ENCODE measurements at regions not wholly inside any gene's neighbourhood (a gene's known extent, or its start where the extent isn't known, plus 50 kb on each side); places are given as distances from the start of the nearest gene placed in this dataset.
"Not testable (repeated sequence)": the region's sequence is repeated elsewhere in the genome, so short reads cannot be mapped to it uniquely, and the experiment has no call there.

GRCh38 chr7:94104301-94104700 lies 100.1 kb upstream of the BET1 start:
- DNase-seq (ENCODE audit: low read depth), result peak; percentile 42

GRCh38 chr7:94109556-94109955 lies 105.4 kb upstream of the BET1 start:
- no peak for DNase-seq (ENCODE audit: low read depth)

- no peak for DNase-seq (ENCODE audit: low read depth)
These were observed 106.9 kb upstream of the BET1 start for GRCh38 chr7:94111009-94111408.

GRCh38 chr7:94115316-94115715 lies 111.2 kb upstream of the BET1 start:
- no peak for DNase-seq (ENCODE audit: low read depth)

- no peak for DNase-seq (ENCODE audit: low read depth)
These were observed 119.0 kb upstream of the BET1 start for GRCh38 chr7:94123136-94123535.

- peak; percentile 61 for DNase-seq (ENCODE audit: low read depth)
These were observed 122.9 kb upstream of the BET1 start for GRCh38 chr7:94127026-94127425.

- no peak for DNase-seq (ENCODE audit: low read depth)
These were observed 123.9 kb upstream of the BET1 start for GRCh38 chr7:94128072-94128471.

GRCh38 chr7:94129443-94130140 lies 125.4 kb upstream of the BET1 start:
- DNase-seq (ENCODE audit: low read depth), result peak; percentile 87

- peak; percentile 11 for DNase-seq (ENCODE audit: low read depth)
These were observed 126.6 kb upstream of the BET1 start for GRCh38 chr7:94130716-94131115.

- DNase-seq (ENCODE audit: low read depth), result peak; percentile 21
These were observed 129.3 kb upstream of the BET1 start for GRCh38 chr7:94133460-94133859.

- DNase-seq (ENCODE audit: low read depth), result no peak
These were observed 131.0 kb upstream of the BET1 start for GRCh38 chr7:94135180-94135579.

- no peak for DNase-seq (ENCODE audit: low read depth)
These were observed 138.1 kb upstream of the BET1 start for GRCh38 chr7:94142281-94142680.

GRCh38 chr7:94145602-94146001 lies 141.4 kb upstream of the BET1 start:
- DNase-seq (ENCODE audit: low read depth), result peak; percentile 69

- DNase-seq (ENCODE audit: low read depth), result peak; percentile 82
These were observed 142.3 kb upstream of the BET1 start for GRCh38 chr7:94146408-94146807.

GRCh38 chr7:94149789-94150545 lies 145.8 kb upstream of the BET1 start:
- DNase-seq (ENCODE audit: low read depth), result no peak

GRCh38 chr7:94154182-94154581 lies 150.0 kb upstream of the BET1 start:
- no peak for DNase-seq (ENCODE audit: low read depth)

- DNase-seq (ENCODE audit: low read depth), result no peak
These were observed 150.7 kb upstream of the BET1 start for GRCh38 chr7:94154858-94155257.

- not testable (repeated sequence) for DNase-seq (ENCODE audit: low read depth)
These were observed 153.6 kb upstream of the BET1 start for GRCh38 chr7:94157659-94158306.

- no peak for DNase-seq (ENCODE audit: low read depth)
These were observed 156.7 kb upstream of the BET1 start for GRCh38 chr7:94160719-94161435.

- DNase-seq (ENCODE audit: low read depth), result no peak
These were observed 157.3 kb upstream of the BET1 start for GRCh38 chr7:94161476-94161875.

GRCh38 chr7:94169682-94170081 lies 165.5 kb upstream of the BET1 start:
- no peak for DNase-seq (ENCODE audit: low read depth)

GRCh38 chr7:94170836-94171235 lies 166.7 kb upstream of the BET1 start:
- no peak for DNase-seq (ENCODE audit: low read depth)
